OCI-LY1 (cell line): ENCODE measurements at regions not wholly inside any gene's neighbourhood (a gene's known extent, or its start where the extent isn't known, plus 50 kb on each side); places are given as distances from the start of the nearest gene placed in this dataset.

ENCODE experiments used
- H2AFZ ChIP-seq: fragments of 200-600 bp; sonication (generic), shearing (Covaris generic); 2 replicates; pipeline ENCODE4 v1.6.0; 2014; ENCODE audit warnings: antibody characterized with exemption, mild to moderate bottlenecking, low read length
- H3F3A ChIP-seq: fragments of 200-600 bp; sonication (generic), shearing (Covaris generic); 2 replicates; pipeline ENCODE4 v1.6.0; 2014; ENCODE audit warnings: mild to moderate bottlenecking, antibody characterized with exemption, low read length, moderate library complexity; ENCODE audit not compliant: insufficient read depth
- H3K27ac ChIP-seq: fragments of 200-600 bp; sonication (generic); 2 replicates; pipeline ENCODE4 v1.5.1; 2014; ENCODE audit warnings: low read length, mixed run types, mild to moderate bottlenecking, low read depth; ENCODE audit not compliant: poor library complexity, severe bottlenecking
- H3K27me3 ChIP-seq: fragments of 200-600 bp; sonication (generic); 2 replicates; pipeline ENCODE4 v1.6.0; 2014; ENCODE audit warnings: antibody characterized with exemption, mild to moderate bottlenecking, low read length, moderate library complexity; ENCODE audit not compliant: insufficient read depth
- H3K36me3 ChIP-seq: fragments of 200-600 bp; sonication (generic); 2 replicates; pipeline ENCODE4 v1.6.1; 2014; ENCODE audit warnings: mild to moderate bottlenecking, antibody characterized with exemption, low read length, moderate library complexity, mixed read lengths; ENCODE audit not compliant: insufficient read depth
- H3K4me1 ChIP-seq: fragments of 200-600 bp; sonication (generic); 2 replicates; pipeline ENCODE4 v1.5.1; 2014; ENCODE audit warnings: mild to moderate bottlenecking, low read length, moderate library complexity; ENCODE audit not compliant: insufficient read depth, severe bottlenecking
- H3K4me2 ChIP-seq: fragments of 200-600 bp; sonication (generic), shearing (Covaris generic); 2 replicates; pipeline ENCODE4 v1.6.1; 2014; ENCODE audit warnings: low read length
- H3K4me3 ChIP-seq: fragments of 200-600 bp; sonication (generic); 2 replicates; pipeline ENCODE4 v1.5.1; 2014; ENCODE audit warnings: low read length, low read depth, mild to moderate bottlenecking, mixed read lengths; ENCODE audit not compliant: poor library complexity, severe bottlenecking
- H3K79me2 ChIP-seq: fragments of 200-600 bp; shearing (Covaris generic); 2 replicates; pipeline ENCODE4 v1.6.1; 2016; ENCODE audit warnings: mixed run types, low read length, mixed read lengths; ENCODE audit not compliant: insufficient read depth
- H3K9ac ChIP-seq: fragments of 200-600 bp; sonication (generic), shearing (Covaris generic); 2 replicates; pipeline ENCODE4 v1.6.1; 2014; ENCODE audit warnings: mild to moderate bottlenecking, low read length, mixed read lengths
- H3K9me2 ChIP-seq: fragments of 200-600 bp; sonication (generic), shearing (Covaris generic); 2 replicates; pipeline ENCODE4 v1.6.1; 2014; ENCODE audit warnings: low read depth, mild to moderate bottlenecking, low read length, mixed read lengths
- H3K9me3 ChIP-seq: fragments of 200-600 bp; shearing (Covaris generic); 2 replicates; pipeline ENCODE4 v1.6.1; 2014; ENCODE audit warnings: low read length, mixed read lengths
- H4K20me1 ChIP-seq: fragments of 200-600 bp; sonication (generic), shearing (Covaris generic); 2 replicates; pipeline ENCODE4 v1.6.0; 2016; ENCODE audit warnings: mild to moderate bottlenecking, low read length; ENCODE audit not compliant: insufficient read depth
- EZH2 ChIP-seq: fragments of 200-600 bp; sonication (generic), shearing (Covaris generic); IDR thresholded peaks from 2 replicates; pipeline ENCODE4 v1.8.0; 2017; ENCODE audit warnings: borderline replicate concordance, mixed run types, mild to moderate bottlenecking, antibody characterized with exemption, low read length, moderate library complexity, mixed read lengths
- TF ChIP-seq, protein P1 (sequence below): fragments of 200-600 bp; sonication (generic), shearing (Covaris generic); IDR thresholded peaks from 2 replicates; pipeline ENCODE4 v1.5.1; 2017; ENCODE audit warnings: mild to moderate bottlenecking, antibody characterized with exemption, low read length, moderate library complexity, mixed read lengths

DNA sequence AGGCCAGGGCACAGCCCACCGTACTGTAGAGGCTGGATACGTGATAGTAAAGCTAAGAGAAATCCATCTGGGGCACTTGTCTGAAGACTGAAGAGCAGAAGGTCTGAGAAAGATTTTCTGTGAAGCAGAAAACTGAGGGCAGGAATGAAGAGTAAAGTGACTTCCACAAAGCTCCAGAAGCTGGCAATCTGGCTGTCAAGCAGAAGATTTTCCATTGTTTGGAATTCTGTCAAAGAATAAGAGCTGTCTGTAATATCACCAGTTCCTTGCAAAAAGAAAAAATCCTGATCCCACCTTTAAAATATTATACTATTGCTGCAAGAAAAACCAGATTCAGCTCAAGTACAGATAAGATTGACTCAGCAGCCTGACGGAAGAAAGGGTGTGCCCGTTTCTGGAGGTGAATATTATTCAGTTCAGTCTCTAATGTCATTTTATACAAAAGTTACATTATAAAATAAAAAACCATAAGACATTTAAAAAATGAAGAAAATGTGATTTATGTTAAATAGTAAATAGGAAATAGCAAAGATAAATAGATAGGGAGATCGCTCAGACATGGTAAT, 550.4 kb upstream of the SGO1 start:
- Histone ChIP-seq H3K4me2 (no peak overlapping the region), H3K9me2 (no peaks in the 10 kb centered on the region), H3K9ac (no peak overlapping the region), H2AFZ (no peak overlapping the region), H4K20me1 (no peaks in the 10 kb centered on the region), H3K4me1 (no peaks in the 10 kb centered on the region), H3K79me2 (no peaks in the 10 kb centered on the region), H3F3A (no peaks in the 10 kb centered on the region), H3K36me3 (no peaks in the 10 kb centered on the region), H3K4me3 (no peak overlapping the region), H3K27me3 (no peaks in the 10 kb centered on the region), H3K9me3 (no peaks in the 10 kb centered on the region), H3K27ac (no peak overlapping the region)
- TF ChIP-seq, protein P1, sequence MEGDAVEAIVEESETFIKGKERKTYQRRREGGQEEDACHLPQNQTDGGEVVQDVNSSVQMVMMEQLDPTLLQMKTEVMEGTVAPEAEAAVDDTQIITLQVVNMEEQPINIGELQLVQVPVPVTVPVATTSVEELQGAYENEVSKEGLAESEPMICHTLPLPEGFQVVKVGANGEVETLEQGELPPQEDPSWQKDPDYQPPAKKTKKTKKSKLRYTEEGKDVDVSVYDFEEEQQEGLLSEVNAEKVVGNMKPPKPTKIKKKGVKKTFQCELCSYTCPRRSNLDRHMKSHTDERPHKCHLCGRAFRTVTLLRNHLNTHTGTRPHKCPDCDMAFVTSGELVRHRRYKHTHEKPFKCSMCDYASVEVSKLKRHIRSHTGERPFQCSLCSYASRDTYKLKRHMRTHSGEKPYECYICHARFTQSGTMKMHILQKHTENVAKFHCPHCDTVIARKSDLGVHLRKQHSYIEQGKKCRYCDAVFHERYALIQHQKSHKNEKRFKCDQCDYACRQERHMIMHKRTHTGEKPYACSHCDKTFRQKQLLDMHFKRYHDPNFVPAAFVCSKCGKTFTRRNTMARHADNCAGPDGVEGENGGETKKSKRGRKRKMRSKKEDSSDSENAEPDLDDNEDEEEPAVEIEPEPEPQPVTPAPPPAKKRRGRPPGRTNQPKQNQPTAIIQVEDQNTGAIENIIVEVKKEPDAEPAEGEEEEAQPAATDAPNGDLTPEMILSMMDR = no peak
- no peak for TF ChIP-seq EZH2

DNA sequence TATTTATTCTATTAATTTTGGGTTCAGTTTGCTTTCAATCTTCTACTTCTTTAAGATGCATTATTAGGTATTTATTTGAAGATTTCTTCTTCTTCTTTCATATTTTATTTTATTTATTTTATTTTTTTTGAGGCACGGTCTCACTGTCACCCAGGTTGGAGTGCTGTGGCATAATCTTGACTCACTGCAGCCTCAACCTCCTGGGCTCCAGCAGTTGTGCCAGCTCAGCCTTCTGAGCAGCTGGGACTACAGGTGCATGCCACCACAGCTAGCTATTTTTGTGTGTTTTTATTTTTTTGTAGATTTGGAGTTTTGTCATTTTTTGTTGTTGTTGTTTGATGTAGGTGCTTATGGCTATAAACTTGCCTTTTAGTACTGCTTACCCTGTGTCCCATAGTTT, 543.2 kb upstream of the SGO1 start:
- H3K79me2 ChIP-seq = no peaks in the 10 kb centered on the region
- H3K4me1 ChIP-seq = no peaks in the 10 kb centered on the region
- no peaks in the 10 kb centered on the region for H3K9me2 ChIP-seq
- no peaks in the 10 kb centered on the region for H3K36me3 ChIP-seq
- no peaks in the 10 kb centered on the region for H3K27me3 ChIP-seq
- H3K9me3 ChIP-seq = no peaks in the 10 kb centered on the region
- H3K4me2 ChIP-seq = no peak overlapping the region
- no peaks in the 10 kb centered on the region for H4K20me1 ChIP-seq
- H3K4me3 ChIP-seq = no peak overlapping the region
- H3K9ac ChIP-seq = no peak overlapping the region
- H3F3A ChIP-seq = no peaks in the 10 kb centered on the region
- TF ChIP-seq EZH2 = no peak
- TF ChIP-seq, protein P1 = no peak
- H3K27ac ChIP-seq = no peak overlapping the region
- H2AFZ ChIP-seq = no peak overlapping the region

DNA sequence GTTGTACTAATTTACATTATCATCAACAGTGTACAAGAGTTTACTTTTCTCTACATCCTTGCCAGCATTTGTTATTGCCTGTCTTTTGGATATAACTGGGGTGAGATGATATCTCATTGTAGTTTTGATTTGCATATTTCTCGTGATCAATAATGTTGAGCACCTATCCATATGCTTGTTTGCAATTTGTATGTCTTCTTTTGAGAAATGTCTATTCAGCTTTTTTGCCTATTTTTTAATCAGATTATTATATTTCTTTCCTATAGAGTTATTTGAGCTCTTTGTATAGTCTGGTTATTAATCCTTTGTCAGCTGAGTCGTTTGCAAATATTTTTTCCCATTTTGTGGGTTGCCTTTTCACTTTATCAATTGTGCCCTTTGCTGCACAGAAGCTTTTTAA, 540.8 kb upstream of the SGO1 start:
- Histone ChIP-seq H2AFZ (no peak overlapping the region), H3K27me3 (no peaks in the 10 kb centered on the region), H3K4me2 (no peak overlapping the region), H3K9me3 (no peaks in the 10 kb centered on the region), H3K4me3 (no peak overlapping the region), H4K20me1 (no peaks in the 10 kb centered on the region), H3K9me2 (no peaks in the 10 kb centered on the region), H3F3A (no peaks in the 10 kb centered on the region), H3K27ac (no peak overlapping the region), H3K79me2 (no peaks in the 10 kb centered on the region), H3K36me3 (no peaks in the 10 kb centered on the region), H3K9ac (no peak overlapping the region), H3K4me1 (no peaks in the 10 kb centered on the region)
- no peak for TF ChIP-seq EZH2
- TF ChIP-seq, protein P1 = no peak
